Transverse colon (tissue), 4 donors: ENCODE measurements at regions not wholly inside any gene's neighbourhood (a gene's known extent, or its start where the extent isn't known, plus 50 kb on each side); places are given as distances from the start of the nearest gene placed in this dataset.

Experiments
- DNase-seq: peaks from one replicate; pipeline ENCODE4 v3.0.0-alpha.2; 2019
- H3K27ac ChIP-seq, 4 donors: fragments of 200-600 bp; sonication (generic); 2 replicates each; pipeline ENCODE4 v1.5.1; 2016 to 2018; ENCODE audit warnings: inconsistent platforms in 4 of 4
- H3K27me3 ChIP-seq: fragments of 200-600 bp; sonication (generic); 2 replicates; pipeline ENCODE4 v1.5.1; 2017; ENCODE audit warnings: inconsistent platforms
- H3K36me3 ChIP-seq, 4 donors: fragments of 200-600 bp; sonication (generic); 2 replicates each; pipeline ENCODE4 v1.5.1; 2017 to 2019; ENCODE audit warnings: inconsistent platforms in 4 of 4
- H3K4me1 ChIP-seq, 4 donors: fragments of 200-600 bp; sonication (generic); 2 replicates each; pipeline ENCODE4 v1.5.1; 2017 to 2020; ENCODE audit warnings: inconsistent platforms in 4 of 4
- H3K4me3 ChIP-seq, 4 donors: fragments of 200-600 bp; sonication (generic); 1 replicate in 1 of 4; 2 replicates in 3 of 4; pipeline versions ENCODE4 v1.5.1 to v1.6.1; 2017 to 2019; ENCODE audit warnings: inconsistent platforms in 4 of 4
- H3K9me3 ChIP-seq, 2 donors: fragments of 200-600 bp; sonication (generic); 2 replicates each; pipeline ENCODE4 v1.5.1; 2017 to 2019; ENCODE audit warnings: inconsistent platforms in 2 of 2
- EP300 ChIP-seq: sonication (generic); formaldehyde crosslinking; IDR thresholded peaks from one replicate; pipeline ENCODE4 v1.6.1; 2017; ENCODE audit warnings: antibody characterized with exemption, low read depth
- POLR2A ChIP-seq: fragments of 450-650 bp; IDR thresholded peaks from one replicate; pipeline ENCODE4 v1.6.1; 2016; ENCODE audit warnings: antibody characterized with exemption, mild to moderate bottlenecking, moderate library complexity
- POLR2AphosphoS5 ChIP-seq, 3 donors: sonication (generic); formaldehyde crosslinking; IDR thresholded peaks; one replicate each; pipeline ENCODE4 v1.6.1; 2016; ENCODE audit warnings: antibody characterized with exemption in 3 of 3
- WGBS, 2 donors: methylation state at CpG; one replicate each; pipeline ENCODE4 v1.1.5; 2018; ENCODE audit warnings: low coverage in 1 of 2; 5-methylcytosine and 5-hydroxymethylcytosine counted together
- in situ Hi-C, 4 donors: fragments of 200-750 bp; cut with MboI; loops; one replicate each; pipeline versions ENCODE4 v1.15.0 to v1.15.1; 2017; ENCODE audit warnings: low sequenced_read_pairs in 3 of 4, low pct_ligation_motif_present in 1 of 4, low pct_unique_long_range_greater_than_20kb in 1 of 4
- intact Hi-C: fragments of 100-400 bp; cut with DNase I; formaldehyde crosslinking; loops from one replicate; pipeline ENCODE4 v1.15.1; 2023; ENCODE audit warnings: low total_unique reads
- TF ChIP-seq, protein P1 (sequence below), 5 experiments: fragments of 200-600 bp in 3 of 5; fragments of 450-650 bp in 2 of 5; sonication (generic) in 3 of 5; IDR thresholded peaks; 1 replicate in 2 of 5; 2 replicates in 3 of 5; pipeline ENCODE4 v1.5.1; 2016 to 2017; ENCODE audit warnings: antibody characterized with exemption in 5 of 5, inconsistent platforms in 3 of 5, mild to moderate bottlenecking in 2 of 5, moderate library complexity in 1 of 5

DNA sequence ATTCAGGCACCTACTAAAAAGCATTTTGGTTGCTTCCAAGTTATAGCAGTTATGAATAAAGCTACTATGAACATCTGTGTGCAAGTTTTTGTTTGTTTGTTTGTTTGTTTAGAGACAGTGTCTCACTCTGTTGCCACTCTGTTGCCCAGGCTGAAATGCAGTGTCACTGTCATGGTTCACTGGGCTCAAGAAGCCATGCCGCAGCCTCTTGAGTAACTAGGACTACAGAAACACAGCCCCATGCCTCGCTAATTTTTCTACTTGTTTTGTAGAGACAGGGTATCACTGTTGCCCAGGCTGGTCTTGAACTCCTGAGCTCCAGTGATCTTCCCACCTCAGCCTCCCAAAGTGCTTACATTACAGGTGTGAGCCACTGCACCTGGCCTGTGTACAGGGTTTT, 795.9 kb downstream of the EPHA7 start:
- no peak for DNase-seq
- no peak overlapping the region for H3K27ac ChIP-seq
- WGBS, 2 donors: 79% methylated on average over 2 of the region's 2 CpGs; no CpG with 5 or more reads in 1 of the 2 donors
- H3K9me3 ChIP-seq: no peaks in the 10 kb centered on the region
- no peak overlapping the region for H3K4me3 ChIP-seq
- H3K27me3 ChIP-seq: no peaks in the 10 kb centered on the region
- in situ Hi-C loops (no loop called here), intact Hi-C loops (no loop called here)
- TF ChIP-seq POLR2AphosphoS5 (IDR thresholded peaks at IDR 0.05) (no peak), POLR2A (no peak), EP300 (no peak)
- TF ChIP-seq, protein P1, sequence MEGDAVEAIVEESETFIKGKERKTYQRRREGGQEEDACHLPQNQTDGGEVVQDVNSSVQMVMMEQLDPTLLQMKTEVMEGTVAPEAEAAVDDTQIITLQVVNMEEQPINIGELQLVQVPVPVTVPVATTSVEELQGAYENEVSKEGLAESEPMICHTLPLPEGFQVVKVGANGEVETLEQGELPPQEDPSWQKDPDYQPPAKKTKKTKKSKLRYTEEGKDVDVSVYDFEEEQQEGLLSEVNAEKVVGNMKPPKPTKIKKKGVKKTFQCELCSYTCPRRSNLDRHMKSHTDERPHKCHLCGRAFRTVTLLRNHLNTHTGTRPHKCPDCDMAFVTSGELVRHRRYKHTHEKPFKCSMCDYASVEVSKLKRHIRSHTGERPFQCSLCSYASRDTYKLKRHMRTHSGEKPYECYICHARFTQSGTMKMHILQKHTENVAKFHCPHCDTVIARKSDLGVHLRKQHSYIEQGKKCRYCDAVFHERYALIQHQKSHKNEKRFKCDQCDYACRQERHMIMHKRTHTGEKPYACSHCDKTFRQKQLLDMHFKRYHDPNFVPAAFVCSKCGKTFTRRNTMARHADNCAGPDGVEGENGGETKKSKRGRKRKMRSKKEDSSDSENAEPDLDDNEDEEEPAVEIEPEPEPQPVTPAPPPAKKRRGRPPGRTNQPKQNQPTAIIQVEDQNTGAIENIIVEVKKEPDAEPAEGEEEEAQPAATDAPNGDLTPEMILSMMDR (IDR thresholded peaks at IDR 0.05): no peak
- H3K36me3 ChIP-seq: no peaks in the 10 kb centered on the region
- no peaks in the 10 kb centered on the region for H3K4me1 ChIP-seq

DNA sequence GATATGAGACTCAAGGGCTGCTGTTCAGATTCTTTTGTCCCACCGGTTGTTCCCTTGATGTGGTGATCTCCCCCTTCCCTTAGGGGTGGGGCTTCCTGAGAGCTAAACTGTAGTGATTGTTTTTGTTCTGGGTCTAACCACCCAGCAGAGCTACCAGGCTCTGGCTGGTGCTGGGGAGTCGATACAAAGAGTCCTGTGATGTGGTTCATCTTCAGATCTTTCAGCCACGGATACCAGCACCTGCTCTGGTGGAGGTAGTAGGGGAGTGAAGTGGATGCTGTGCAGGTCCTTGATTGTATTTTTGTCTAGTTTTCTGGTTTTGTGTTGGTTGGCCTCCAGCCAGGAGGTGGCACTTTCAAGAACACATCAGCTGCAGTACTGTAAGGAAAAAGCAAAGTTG, 801.6 kb downstream of the EPHA7 start:
- 75% methylated on average over 3 of the region's 3 CpGs; no CpG with 5 or more reads in 1 of the 2 donors for WGBS, 2 donors
- H3K27ac ChIP-seq: no peak overlapping the region
- no peak overlapping the region for H3K4me3 ChIP-seq
- intact Hi-C loops (no loop called here), in situ Hi-C loops (no loop called here)
- no peak for TF ChIP-seq EP300
- TF ChIP-seq, protein P1 (IDR thresholded peaks at IDR 0.05): no peak
- TF ChIP-seq POLR2A: no peak
- TF ChIP-seq POLR2AphosphoS5 (IDR thresholded peaks at IDR 0.05): no peak
- no peaks in the 10 kb centered on the region for H3K27me3 ChIP-seq
- H3K9me3 ChIP-seq: no peaks in the 10 kb centered on the region
- H3K4me1 ChIP-seq: no peaks in the 10 kb centered on the region
- no peak for DNase-seq
- H3K36me3 ChIP-seq: no peaks in the 10 kb centered on the region

DNA sequence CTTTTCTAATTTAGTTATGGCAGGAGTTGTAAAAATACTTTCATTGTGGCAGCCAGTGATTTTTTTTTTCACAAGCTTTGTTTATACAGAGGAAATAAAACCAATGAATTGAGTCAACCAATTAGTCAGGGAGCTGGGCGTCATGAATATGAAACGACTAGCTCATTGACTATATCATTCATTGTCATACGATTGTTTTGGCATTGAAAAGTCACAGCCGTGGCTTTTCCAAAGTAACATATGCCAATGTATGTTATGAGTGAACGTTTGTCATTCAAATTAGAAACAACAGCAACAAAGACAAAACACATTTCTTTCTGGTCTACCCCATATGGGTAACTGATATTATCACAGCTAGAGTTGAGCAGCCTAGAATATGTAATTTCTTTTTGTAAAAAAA, 810.6 kb downstream of the EPHA7 start:
- TF ChIP-seq, protein P1 (IDR thresholded peaks at IDR 0.05): no peak
- TF ChIP-seq POLR2A (no peak), POLR2AphosphoS5 (IDR thresholded peaks at IDR 0.05) (no peak), EP300 (no peak)
- H3K27ac ChIP-seq: no peak overlapping the region
- intact Hi-C loops (no loop called here), in situ Hi-C loops (no loop called here)
- H3K4me1 ChIP-seq: no peaks in the 10 kb centered on the region
- no peaks in the 10 kb centered on the region for H3K27me3 ChIP-seq
- H3K9me3 ChIP-seq: no peaks in the 10 kb centered on the region
- no peak for DNase-seq
- WGBS, 2 donors: 62 to 84% methylated on average over 5 of the region's 5 CpGs
- H3K36me3 ChIP-seq: no peaks in the 10 kb centered on the region
- no peak overlapping the region for H3K4me3 ChIP-seq

DNA sequence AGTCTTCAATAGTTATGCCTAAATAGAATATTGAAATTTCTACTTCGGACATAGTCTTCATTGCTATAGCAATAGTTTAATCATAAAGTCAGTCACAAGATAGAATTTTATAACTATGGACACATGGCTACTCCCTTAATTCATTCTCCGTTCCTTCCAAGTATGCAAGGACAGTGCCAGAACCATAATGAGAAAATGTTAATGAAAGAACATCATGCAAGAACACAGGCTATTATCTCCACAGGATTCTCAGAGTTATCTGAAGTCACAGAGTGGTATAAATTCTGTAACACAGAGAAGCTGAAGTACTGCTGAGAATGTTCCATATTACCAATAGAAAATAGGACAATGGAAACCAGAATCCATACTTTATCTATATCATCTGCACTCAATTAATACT, 826.2 kb downstream of the EPHA7 start:
- no peaks in the 10 kb centered on the region for H3K36me3 ChIP-seq
- in situ Hi-C loops: no loop called here
- H3K9me3 ChIP-seq: no peaks in the 10 kb centered on the region
- no peak for DNase-seq
- no peak overlapping the region for H3K4me3 ChIP-seq
- H3K27me3 ChIP-seq: no peaks in the 10 kb centered on the region
- intact Hi-C loops: no loop called here
- H3K4me1 ChIP-seq: no peaks in the 10 kb centered on the region
- H3K27ac ChIP-seq: no peak overlapping the region
- no peak for TF ChIP-seq POLR2AphosphoS5 (IDR thresholded peaks at IDR 0.05)
- TF ChIP-seq POLR2A: no peak
- TF ChIP-seq, protein P1 (IDR thresholded peaks at IDR 0.05): no peak
- no peak for TF ChIP-seq EP300
- 67 to 79% methylated on average over 2 of the region's 2 CpGs for WGBS, 2 donors
